ENCODE measurements at regions not wholly inside any gene's neighbourhood (a gene's known extent, or its start where the extent isn't known, plus 50 kb on each side); places are given as distances from the start of the nearest gene placed in this dataset.

- no peak for TF ChIP-seq POLR2A (IDR thresholded peaks at IDR 0.05; ENCODE audit: low read depth, low read length)
- TF ChIP-seq CTCF (IDR thresholded peaks at IDR 0.05; ENCODE audit: extremely low read depth in 1 of 2, insufficient read depth in 1 of 2, low read depth in 1 of 2, low read length in 2 of 2): no peak
- TF ChIP-seq GATA2 (IDR thresholded peaks at IDR 0.05; ENCODE audit: insufficient read depth, insufficient read length, low read depth, low read length): no peak
- TF ChIP-seq MAX (IDR thresholded peaks at IDR 0.05; ENCODE audit: insufficient read depth, insufficient read length): no peak
- no peak for TF ChIP-seq EZH2 (IDR thresholded peaks at IDR 0.05; ENCODE audit: borderline replicate concordance, low read depth, low read length, severe bottlenecking)
- no peak for TF ChIP-seq POLR2AphosphoS5 (IDR thresholded peaks at IDR 0.05; ENCODE audit: insufficient read depth, low read depth, low read length)
- TF ChIP-seq FOS (IDR thresholded peaks at IDR 0.05; ENCODE audit: borderline replicate concordance, insufficient read depth, low read length): no peak
These were observed 352.5 kb downstream of the MAFB start for GRCh38 chr20:40336533-40336932.
